GM12878 (cell line): ENCODE measurements at regions not wholly inside any gene's neighbourhood (a gene's known extent, or its start where the extent isn't known, plus 50 kb on each side); places are given as distances from the start of the nearest gene placed in this dataset.

ENCODE experiments used
- ATAC-seq: fragments of 200-7000 bp; cut with Tn5 transposase; 3 replicates; pipeline ENCODE4 v1.9.1; 2020; ENCODE audit warnings: mild to moderate bottlenecking, moderate library complexity
- BruUV-seq: library from RNA; stranded (reverse); fragments of 400-500 nt; replicated peaks from 2 replicates; lab custom pipeline; 2021; lab: Mats Ljungman, UMichigan
- CTCF ChIA-PET: fragments of 300-600 bp; sonication (Branson Sonifier 250); formaldehyde crosslinking; extraction: SDS; loops from one replicate; lab custom pipeline; 2021; ENCODE audit warnings: inconsistent platforms; lab: Yijun Ruan, JAX
- POLR2A ChIA-PET: fragments of 350-600 bp; formaldehyde crosslinking; extraction: SDS; loops from one replicate; lab custom pipeline; 2021; ENCODE audit warnings: inconsistent platforms; lab: Charles Lee
- RAD21 ChIA-PET: fragments of 300-600 bp; sonication (Branson Sonifier 250); formaldehyde crosslinking; loops from one replicate; lab custom pipeline; 2023; ENCODE audit warnings: antibody characterized with exemption; ENCODE audit not compliant: unreplicated experiment; lab: Charles Lee
- SMC1A ChIA-PET: fragments of 300-600 bp; sonication (Branson Sonifier 250); formaldehyde crosslinking; loops from one replicate; lab custom pipeline; 2023; ENCODE audit not compliant: unreplicated experiment, uncharacterized antibody; lab: Charles Lee
- DNase-seq: peaks from one replicate; pipeline ENCODE4 v3.0.0-alpha.2; 2011; ENCODE audit warnings: low read depth, low spot score
- FAIRE-seq: peaks from 3 replicates; lab custom pipeline; 2011; peaks lifted over from hg19 to GRCh38; lab: Jason Lieb, UNC
- H2AFZ ChIP-seq: 2 replicates; pipeline ENCODE4 v1.6.0; 2011; ENCODE audit warnings: low read depth, low read length, control low read depth; ENCODE audit not compliant: control insufficient read depth
- H3K27ac ChIP-seq: 2 replicates; pipeline ENCODE4 v1.5.1; 2011; ENCODE audit warnings: control low read depth; ENCODE audit not compliant: control insufficient read depth, insufficient read depth
- H3K27me3 ChIP-seq, 2 experiments: replicated peaks in 1 of 2; 2 replicates each; pipeline versions ENCODE4 v1.6.0 to v1.6.1; 2011; ENCODE audit warnings: low read length in 1 of 2; ENCODE audit not compliant: control insufficient read depth in 2 of 2, insufficient read depth in 2 of 2
- H3K36me3 ChIP-seq, 2 experiments: 2 replicates each; pipeline ENCODE4 v1.5.1; 2011; ENCODE audit warnings: low read length in 1 of 2; ENCODE audit not compliant: control insufficient read depth in 2 of 2, insufficient read depth in 2 of 2
- H3K4me1 ChIP-seq: 2 replicates; pipeline ENCODE4 v1.6.1; 2011; ENCODE audit warnings: mild to moderate bottlenecking, low read length, moderate library complexity, mixed read lengths; ENCODE audit not compliant: control insufficient read depth, insufficient read depth
- H3K4me2 ChIP-seq: 2 replicates; pipeline ENCODE4 v1.6.0; 2011; ENCODE audit warnings: control low read depth; ENCODE audit not compliant: control insufficient read depth, insufficient read depth
- H3K4me3 ChIP-seq: fragments of 200-600 bp; sonication (generic); 2 replicates; pipeline ENCODE4 v1.5.1; 2016
- H3K79me2 ChIP-seq: 2 replicates; pipeline ENCODE4 v1.6.0; 2011; ENCODE audit warnings: low read length; ENCODE audit not compliant: control insufficient read depth, insufficient read depth
- H3K9ac ChIP-seq: 2 replicates; pipeline ENCODE4 v1.8.0; 2011; ENCODE audit warnings: low read length, control low read depth, mixed read lengths; ENCODE audit not compliant: control insufficient read depth, insufficient read depth
- H3K9me3 ChIP-seq: replicated peaks from 3 replicates; pipeline ENCODE4 v1.5.1; 2011; ENCODE audit warnings: mild to moderate bottlenecking, low read length; ENCODE audit not compliant: control insufficient read depth, insufficient read depth
- H4K20me1 ChIP-seq: 2 replicates; pipeline ENCODE4 v1.6.0; 2011; ENCODE audit not compliant: control insufficient read depth, insufficient read depth
- BACH1 ChIP-seq: fragments of 450-650 bp; IDR thresholded peaks from 2 replicates; pipeline ENCODE4 v1.6.1; 2017; ENCODE audit warnings: mild to moderate bottlenecking, borderline replicate concordance
- CEBPB ChIP-seq, 2 experiments: fragments of 150-350 bp in 1 of 2; IDR thresholded peaks; 2 replicates each; pipeline ENCODE4 v1.6.1; 2012 to 2014; ENCODE audit warnings: low read depth in 2 of 2, low read length in 2 of 2, borderline replicate concordance in 1 of 2, inconsistent platforms in 1 of 2
- NFXL1 ChIP-seq: fragments of 450-650 bp; IDR thresholded peaks from 2 replicates; pipeline ENCODE4 v1.6.1; 2017; ENCODE audit warnings: antibody characterized with exemption, mild to moderate bottlenecking, borderline replicate concordance
- RAD51 ChIP-seq: fragments of 450-650 bp; IDR thresholded peaks from 2 replicates; pipeline ENCODE4 v1.6.1; 2016; ENCODE audit warnings: moderate library complexity, mild to moderate bottlenecking, inconsistent platforms
- TAF1 ChIP-seq: IDR thresholded peaks from 2 replicates; pipeline ENCODE4 v1.6.1; 2011; ENCODE audit warnings: mild to moderate bottlenecking, low read depth, low read length, borderline replicate concordance
- WRNIP1 ChIP-seq: IDR thresholded peaks from 2 replicates; pipeline ENCODE4 v1.6.1; 2011; ENCODE audit warnings: low read depth, low read length, improper control_type of control experiment, borderline replicate concordance
- ZBED1 ChIP-seq: IDR thresholded peaks from 2 replicates; pipeline ENCODE4 v1.6.1; 2016; ENCODE audit warnings: borderline replicate concordance
- ZSCAN29 ChIP-seq: fragments of 450-650 bp; IDR thresholded peaks from 2 replicates; pipeline ENCODE4 v1.6.1; 2017; ENCODE audit warnings: mild to moderate bottlenecking, moderate library complexity
- WGBS: methylation state at CpG from one replicate; pipeline ENCODE4 v1.1.6; 2016; ENCODE audit warnings: low lambda C conversion rate; ENCODE audit not compliant: insufficient replicate concordance, insufficient coverage; ENCODE audit errors: missing lambda C conversion rate; 5-methylcytosine and 5-hydroxymethylcytosine counted together
- in situ Hi-C: fragments of 300-500 bp; cut with MboI; formaldehyde crosslinking; loops from 9 replicates; pipeline ENCODE4 v1.14.3; 2018; ENCODE audit warnings: mixed read lengths
- intact Hi-C: fragments of 100-400 bp; cut with micrococcal nuclease; formaldehyde crosslinking; loops from one replicate; pipeline ENCODE4 v1.14.2; 2022; ENCODE audit not compliant: unreplicated experiment
- TF ChIP-seq, protein P1 (sequence below): IDR thresholded peaks from 2 replicates; pipeline ENCODE4 v1.6.1; 2012; ENCODE audit warnings: improper control_type of control experiment, low read depth, low read length; ENCODE audit not compliant: insufficient replicate concordance
- TF ChIP-seq, protein P2 (sequence below): IDR thresholded peaks from 2 replicates; pipeline ENCODE4 v1.6.1; 2012; ENCODE audit warnings: low read depth, low read length, improper control_type of control experiment

DNA sequence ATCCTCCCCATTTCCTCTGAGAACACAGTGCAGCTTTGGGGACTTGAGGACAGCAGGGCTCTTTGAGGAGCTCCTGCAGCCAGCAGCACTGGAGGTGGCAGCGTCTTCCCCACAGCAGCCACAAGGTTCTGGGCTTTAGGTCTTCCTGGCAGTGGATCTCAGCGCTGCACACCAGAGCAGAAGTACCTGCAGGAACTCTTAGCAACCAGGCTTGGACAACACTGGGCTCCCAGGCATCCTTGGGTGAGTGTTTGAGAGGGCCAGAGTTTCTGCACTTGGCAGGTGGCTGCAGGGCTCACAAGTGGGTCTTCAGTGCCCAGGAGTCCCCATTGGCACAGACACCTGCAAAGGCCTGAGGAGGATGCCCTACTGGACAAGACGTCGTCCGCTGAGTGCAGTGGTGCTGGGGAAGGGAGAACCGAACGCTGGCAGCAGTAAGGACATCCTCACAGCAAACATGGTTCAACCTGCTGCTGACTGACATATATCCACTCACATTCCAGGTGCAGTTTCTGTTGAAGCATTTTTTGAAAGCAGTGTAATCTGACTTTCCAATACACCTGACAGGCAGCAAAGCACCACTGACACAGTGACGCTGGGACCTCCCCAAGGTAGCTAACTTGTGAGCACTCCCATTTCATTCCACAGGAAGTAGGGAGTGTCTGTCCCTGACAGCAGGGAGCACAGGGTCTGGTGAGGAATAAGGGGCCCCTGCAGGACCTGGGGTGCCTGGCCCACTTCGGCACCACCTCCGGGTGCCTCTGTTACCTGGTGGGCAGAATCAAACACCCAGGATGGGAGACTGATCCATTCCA is 149.9 kb upstream of the COPS8 start (continued):
- TF ChIP-seq, protein P1, sequence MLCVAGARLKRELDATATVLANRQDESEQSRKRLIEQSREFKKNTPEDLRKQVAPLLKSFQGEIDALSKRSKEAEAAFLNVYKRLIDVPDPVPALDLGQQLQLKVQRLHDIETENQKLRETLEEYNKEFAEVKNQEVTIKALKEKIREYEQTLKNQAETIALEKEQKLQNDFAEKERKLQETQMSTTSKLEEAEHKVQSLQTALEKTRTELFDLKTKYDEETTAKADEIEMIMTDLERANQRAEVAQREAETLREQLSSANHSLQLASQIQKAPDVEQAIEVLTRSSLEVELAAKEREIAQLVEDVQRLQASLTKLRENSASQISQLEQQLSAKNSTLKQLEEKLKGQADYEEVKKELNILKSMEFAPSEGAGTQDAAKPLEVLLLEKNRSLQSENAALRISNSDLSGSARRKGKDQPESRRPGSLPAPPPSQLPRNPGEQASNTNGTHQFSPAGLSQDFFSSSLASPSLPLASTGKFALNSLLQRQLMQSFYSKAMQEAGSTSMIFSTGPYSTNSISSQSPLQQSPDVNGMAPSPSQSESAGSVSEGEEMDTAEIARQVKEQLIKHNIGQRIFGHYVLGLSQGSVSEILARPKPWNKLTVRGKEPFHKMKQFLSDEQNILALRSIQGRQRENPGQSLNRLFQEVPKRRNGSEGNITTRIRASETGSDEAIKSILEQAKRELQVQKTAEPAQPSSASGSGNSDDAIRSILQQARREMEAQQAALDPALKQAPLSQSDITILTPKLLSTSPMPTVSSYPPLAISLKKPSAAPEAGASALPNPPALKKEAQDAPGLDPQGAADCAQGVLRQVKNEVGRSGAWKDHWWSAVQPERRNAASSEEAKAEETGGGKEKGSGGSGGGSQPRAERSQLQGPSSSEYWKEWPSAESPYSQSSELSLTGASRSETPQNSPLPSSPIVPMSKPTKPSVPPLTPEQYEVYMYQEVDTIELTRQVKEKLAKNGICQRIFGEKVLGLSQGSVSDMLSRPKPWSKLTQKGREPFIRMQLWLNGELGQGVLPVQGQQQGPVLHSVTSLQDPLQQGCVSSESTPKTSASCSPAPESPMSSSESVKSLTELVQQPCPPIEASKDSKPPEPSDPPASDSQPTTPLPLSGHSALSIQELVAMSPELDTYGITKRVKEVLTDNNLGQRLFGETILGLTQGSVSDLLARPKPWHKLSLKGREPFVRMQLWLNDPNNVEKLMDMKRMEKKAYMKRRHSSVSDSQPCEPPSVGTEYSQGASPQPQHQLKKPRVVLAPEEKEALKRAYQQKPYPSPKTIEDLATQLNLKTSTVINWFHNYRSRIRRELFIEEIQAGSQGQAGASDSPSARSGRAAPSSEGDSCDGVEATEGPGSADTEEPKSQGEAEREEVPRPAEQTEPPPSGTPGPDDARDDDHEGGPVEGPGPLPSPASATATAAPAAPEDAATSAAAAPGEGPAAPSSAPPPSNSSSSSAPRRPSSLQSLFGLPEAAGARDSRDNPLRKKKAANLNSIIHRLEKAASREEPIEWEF, result no peak
- TF ChIP-seq, all 136 proteins: peak for 0

DNA sequence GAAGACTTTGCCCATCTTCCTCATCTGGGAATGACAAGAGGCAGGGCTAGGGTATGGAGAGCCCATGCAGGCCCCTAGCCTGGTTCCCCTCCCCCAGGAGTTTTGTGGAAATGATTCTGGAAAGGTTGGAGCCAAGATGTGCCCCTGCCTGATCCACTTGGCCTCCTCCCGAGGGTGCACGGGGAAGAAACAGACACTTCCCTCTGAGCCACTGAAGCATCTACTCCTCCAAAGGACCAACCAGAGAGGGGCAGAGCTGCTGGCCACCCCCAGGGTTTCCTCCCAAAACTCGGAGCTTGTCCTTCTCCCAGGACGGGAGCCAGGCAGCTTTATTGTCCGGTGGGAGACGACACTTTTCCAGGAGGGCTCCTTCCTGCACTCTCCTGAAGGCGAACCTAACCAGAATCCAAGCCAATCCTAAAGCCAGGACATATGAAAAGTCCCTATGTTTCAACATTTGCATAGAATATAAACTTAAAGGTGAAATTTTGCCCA is 149.2 kb upstream of the COPS8 start:
- POLR2A ChIA-PET, result interaction anchor here (0.7 kb wide), 1 partner anchor 29 kb away, joined by 3 read pairs; no protein-coding TSS in a partner anchor
- CTCF ChIA-PET, result no interaction called here
- RAD21 ChIA-PET, result no interaction called here
- peaks cover 0 to 6% of the 10 kb centered on the region in 2 experiments; a peak in 2 of 4 replicates for H3K27me3 ChIP-seq
- ATAC-seq, result no peak
- no peak overlapping the region for H3K4me2 ChIP-seq
- no peaks in the 10 kb centered on the region for H4K20me1 ChIP-seq
- intact Hi-C loops (no loop called here), in situ Hi-C loops (no loop called here)
- H3K4me1 ChIP-seq, result no peaks in the 10 kb centered on the region
- no TSS peak for BruUV-seq
- WGBS, result 10% methylated on average over 7 of the region's 7 CpGs
- no peak overlapping the region for H3K4me3 ChIP-seq
- no peaks in the 10 kb centered on the region for H3K36me3 ChIP-seq
- H3K9ac ChIP-seq, result no peak overlapping the region
- no peaks in the 10 kb centered on the region for H3K79me2 ChIP-seq
- no peak for DNase-seq
- FAIRE-seq, result no peak
- SMC1A ChIA-PET, result no interaction called here
- no peak overlapping the region for H3K27ac ChIP-seq
- H3K9me3 ChIP-seq, result no peaks in the 10 kb centered on the region
- H2AFZ ChIP-seq, result no peak overlapping the region
- no peak for TF ChIP-seq CEBPB (IDR thresholded peaks at IDR 0.05; ENCODE audit: borderline replicate concordance in 1 of 2, low read depth in 2 of 2, low read length in 2 of 2)
- TF ChIP-seq TAF1, result no peak
- TF ChIP-seq NFXL1, result no peak
- no peak for TF ChIP-seq BACH1
- no peak for TF ChIP-seq ZSCAN29
- TF ChIP-seq, protein P2, sequence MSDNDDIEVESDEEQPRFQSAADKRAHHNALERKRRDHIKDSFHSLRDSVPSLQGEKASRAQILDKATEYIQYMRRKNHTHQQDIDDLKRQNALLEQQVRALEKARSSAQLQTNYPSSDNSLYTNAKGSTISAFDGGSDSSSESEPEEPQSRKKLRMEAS, result no peak
- TF ChIP-seq RAD51, result no peak
- no peak for TF ChIP-seq WRNIP1
- TF ChIP-seq ZBED1, result no peak
- TF ChIP-seq, protein P1, result no peak
